KMS-11 (cell line): ENCODE measurements at regions not wholly inside any gene's neighbourhood (a gene's known extent, or its start where the extent isn't known, plus 50 kb on each side); places are given as distances from the start of the nearest gene placed in this dataset.

Experiments
- H2AFZ ChIP-seq: fragments of 200-600 bp; sonication (generic); 2 replicates; pipeline ENCODE4 v1.6.1; 2016; ENCODE audit warnings: antibody characterized with exemption, mixed run types, low read depth
- H3K27ac ChIP-seq: fragments of 200-600 bp; sonication (generic); 2 replicates; pipeline ENCODE4 v1.6.1; 2016; ENCODE audit warnings: mild to moderate bottlenecking, mixed run types
- H3K27me3 ChIP-seq: fragments of 200-600 bp; sonication (generic); 2 replicates; pipeline ENCODE4 v1.6.1; 2017; ENCODE audit warnings: mild to moderate bottlenecking, low read depth, mixed run types, moderate library complexity; ENCODE audit not compliant: insufficient read depth
- H3K36me3 ChIP-seq: fragments of 200-600 bp; sonication (generic); 2 replicates; pipeline ENCODE4 v1.6.1; 2017; ENCODE audit warnings: mild to moderate bottlenecking, mixed run types; ENCODE audit not compliant: insufficient read depth
- H3K4me1 ChIP-seq: fragments of 200-600 bp; sonication (generic); 2 replicates; pipeline ENCODE4 v1.6.1; 2016; ENCODE audit warnings: mild to moderate bottlenecking, low read depth, mixed run types; ENCODE audit not compliant: poor library complexity, severe bottlenecking
- H3K4me2 ChIP-seq: fragments of 200-600 bp; sonication (generic); 2 replicates; pipeline ENCODE4 v1.7.0; 2016; ENCODE audit warnings: mild to moderate bottlenecking, mixed run types
- H3K4me3 ChIP-seq: fragments of 200-600 bp; sonication (generic); IDR thresholded peaks from 2 replicates; pipeline ENCODE4 v1.6.1; 2017; ENCODE audit warnings: low read depth, low read length, mixed read lengths; ENCODE audit not compliant: insufficient read depth
- H3K79me2 ChIP-seq: fragments of 200-600 bp; sonication (generic); 2 replicates; pipeline ENCODE4 v1.6.1; 2016; ENCODE audit warnings: low read depth, mixed run types; ENCODE audit not compliant: insufficient read depth
- H3K9ac ChIP-seq: fragments of 200-600 bp; sonication (generic); 2 replicates; pipeline ENCODE4 v1.6.1; 2016; ENCODE audit warnings: mild to moderate bottlenecking, mixed run types
- H4K20me1 ChIP-seq: fragments of 200-600 bp; sonication (generic); 2 replicates; pipeline ENCODE4 v1.6.1; 2016; ENCODE audit warnings: mild to moderate bottlenecking, mixed run types; ENCODE audit not compliant: insufficient read depth
- TF ChIP-seq, protein P1 (sequence below): fragments of 200-600 bp; sonication (generic); conservative IDR thresholded peaks from 2 replicates; pipeline ENCODE4 v1.6.1; 2017; ENCODE audit warnings: low read depth, mild to moderate bottlenecking, antibody characterized with exemption, low read length, moderate library complexity, mixed read lengths

DNA sequence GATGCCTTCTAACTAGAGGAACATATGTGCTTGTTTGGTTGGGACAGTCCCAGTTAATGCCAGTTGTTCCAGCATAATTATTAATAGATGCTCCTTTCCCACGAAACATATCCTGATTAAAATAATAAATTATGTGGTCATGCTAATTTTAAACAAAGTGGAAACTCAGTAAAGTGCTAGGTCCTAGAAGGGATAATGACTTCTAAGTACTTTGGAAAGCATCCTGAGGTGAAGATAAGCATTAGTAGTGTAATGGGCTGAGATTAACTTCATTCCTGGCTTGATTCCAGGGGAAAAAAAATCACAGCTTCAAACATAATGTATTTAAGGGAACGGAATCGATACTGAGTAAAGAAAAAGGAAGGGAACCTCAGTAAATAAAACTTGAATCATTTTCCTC lies 213.7 kb upstream of the SNX2 start:
- H3K9ac ChIP-seq: no peak overlapping the region
- H3K4me2 ChIP-seq: no peak overlapping the region
- no peaks in the 10 kb centered on the region for H3K36me3 ChIP-seq
- H3K27ac ChIP-seq: no peak overlapping the region
- no peaks in the 10 kb centered on the region for H3K4me1 ChIP-seq
- TF ChIP-seq, protein P1, sequence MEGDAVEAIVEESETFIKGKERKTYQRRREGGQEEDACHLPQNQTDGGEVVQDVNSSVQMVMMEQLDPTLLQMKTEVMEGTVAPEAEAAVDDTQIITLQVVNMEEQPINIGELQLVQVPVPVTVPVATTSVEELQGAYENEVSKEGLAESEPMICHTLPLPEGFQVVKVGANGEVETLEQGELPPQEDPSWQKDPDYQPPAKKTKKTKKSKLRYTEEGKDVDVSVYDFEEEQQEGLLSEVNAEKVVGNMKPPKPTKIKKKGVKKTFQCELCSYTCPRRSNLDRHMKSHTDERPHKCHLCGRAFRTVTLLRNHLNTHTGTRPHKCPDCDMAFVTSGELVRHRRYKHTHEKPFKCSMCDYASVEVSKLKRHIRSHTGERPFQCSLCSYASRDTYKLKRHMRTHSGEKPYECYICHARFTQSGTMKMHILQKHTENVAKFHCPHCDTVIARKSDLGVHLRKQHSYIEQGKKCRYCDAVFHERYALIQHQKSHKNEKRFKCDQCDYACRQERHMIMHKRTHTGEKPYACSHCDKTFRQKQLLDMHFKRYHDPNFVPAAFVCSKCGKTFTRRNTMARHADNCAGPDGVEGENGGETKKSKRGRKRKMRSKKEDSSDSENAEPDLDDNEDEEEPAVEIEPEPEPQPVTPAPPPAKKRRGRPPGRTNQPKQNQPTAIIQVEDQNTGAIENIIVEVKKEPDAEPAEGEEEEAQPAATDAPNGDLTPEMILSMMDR: no peak
- H3K27me3 ChIP-seq: no peaks in the 10 kb centered on the region
- no peak overlapping the region for H3K4me3 ChIP-seq
- H2AFZ ChIP-seq: no peak overlapping the region
- H3K79me2 ChIP-seq: no peaks in the 10 kb centered on the region
- no peaks in the 10 kb centered on the region for H4K20me1 ChIP-seq

DNA sequence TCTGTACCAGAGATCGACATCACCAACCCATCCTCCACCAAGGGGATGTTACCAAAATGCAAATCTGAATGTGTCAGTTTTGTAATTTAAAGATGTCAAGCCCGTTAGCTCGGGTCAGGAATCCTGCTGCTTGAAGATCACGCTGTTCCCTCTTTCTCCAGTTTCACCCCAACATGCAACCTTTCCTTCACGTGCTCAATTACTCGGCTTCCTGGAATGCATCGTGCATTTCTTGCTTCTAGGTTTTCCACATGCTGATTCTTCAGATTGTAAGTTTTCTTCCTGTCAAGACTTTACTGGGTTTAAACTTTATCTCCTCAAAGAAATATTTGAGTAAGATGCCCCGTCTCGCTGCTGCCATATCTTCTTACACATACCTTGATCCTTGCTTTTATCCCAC lies 209.5 kb upstream of the SNX2 start:
- Histone ChIP-seq H3K36me3 (no peaks in the 10 kb centered on the region), H3K4me3 (no peak overlapping the region), H3K27ac (no peak overlapping the region), H3K4me2 (no peak overlapping the region), H3K27me3 (no peaks in the 10 kb centered on the region), H3K79me2 (no peaks in the 10 kb centered on the region), H3K4me1 (no peaks in the 10 kb centered on the region), H4K20me1 (no peaks in the 10 kb centered on the region), H2AFZ (no peak overlapping the region), H3K9ac (no peak overlapping the region)
- TF ChIP-seq, protein P1: no peak

DNA sequence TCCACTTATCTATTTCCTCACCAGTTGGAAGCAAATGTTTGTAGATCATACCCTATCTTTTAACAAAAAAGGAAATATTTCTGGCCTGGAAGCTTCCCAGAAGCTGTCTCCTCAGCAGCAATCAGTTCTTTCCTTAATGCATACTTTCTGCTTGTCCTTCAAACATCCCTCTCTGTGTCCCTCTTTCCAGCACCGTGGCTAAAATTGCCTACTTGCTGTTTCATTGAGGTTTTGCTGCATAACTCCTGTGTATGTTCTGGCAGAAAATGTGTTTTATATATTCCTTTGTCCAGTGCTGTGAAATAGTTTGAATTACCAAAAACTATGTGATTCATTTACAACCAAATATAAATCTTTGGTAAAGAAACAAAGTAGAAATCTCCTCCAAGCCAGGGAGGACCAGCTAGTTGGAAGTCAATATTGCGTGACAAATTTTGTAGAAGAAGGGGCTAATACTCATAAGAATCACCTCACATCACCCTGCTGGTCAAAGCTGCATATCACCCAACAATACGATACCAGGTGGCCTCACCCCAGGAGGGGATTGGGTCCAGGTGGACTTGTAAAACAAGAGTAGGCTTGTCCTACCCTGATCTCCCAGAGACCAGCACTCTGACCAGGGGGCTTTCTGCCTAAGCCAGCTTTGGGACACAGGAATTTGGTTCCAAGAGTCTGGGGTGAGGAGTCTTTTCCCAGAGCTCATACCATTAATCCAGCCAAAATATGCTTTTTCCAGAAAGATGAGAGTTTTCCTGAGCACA lies 198.4 kb upstream of the SNX2 start:
- no peak overlapping the region for H3K4me3 ChIP-seq
- no peak overlapping the region for H3K4me2 ChIP-seq
- no peaks in the 10 kb centered on the region for H3K36me3 ChIP-seq
- H2AFZ ChIP-seq: no peak overlapping the region
- H3K79me2 ChIP-seq: no peaks in the 10 kb centered on the region
- H4K20me1 ChIP-seq: no peaks in the 10 kb centered on the region
- TF ChIP-seq, protein P1: no peak
- no peaks in the 10 kb centered on the region for H3K27me3 ChIP-seq
- no peaks in the 10 kb centered on the region for H3K4me1 ChIP-seq
- no peak overlapping the region for H3K9ac ChIP-seq
- H3K27ac ChIP-seq: no peak overlapping the region

DNA sequence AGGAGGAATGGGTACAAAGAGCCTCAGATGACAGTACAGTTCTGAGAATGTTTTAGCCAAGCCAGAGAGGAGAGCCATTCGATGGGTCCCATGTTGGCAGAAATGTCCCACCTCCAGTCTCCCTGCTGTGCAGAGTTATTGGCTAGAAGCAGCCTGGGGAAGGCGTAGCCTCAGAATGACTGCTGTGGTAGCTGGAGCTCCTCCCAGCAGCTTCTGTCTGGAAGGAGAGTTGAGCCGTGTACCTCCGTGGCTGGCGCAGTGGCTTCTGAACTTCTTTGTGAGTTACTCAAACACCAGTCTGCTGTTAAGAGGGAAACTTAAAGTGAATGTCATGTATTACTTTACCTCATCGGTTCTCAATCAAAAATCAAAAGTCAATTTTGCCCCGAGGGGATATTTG lies 193.3 kb upstream of the SNX2 start:
- Histone ChIP-seq H3K4me1 (no peaks in the 10 kb centered on the region), H3K4me3 (no peak overlapping the region), H3K36me3 (no peaks in the 10 kb centered on the region), H3K9ac (no peak overlapping the region), H3K79me2 (no peaks in the 10 kb centered on the region), H3K4me2 (no peak overlapping the region), H3K27ac (no peak overlapping the region), H2AFZ (no peak overlapping the region), H4K20me1 (no peaks in the 10 kb centered on the region), H3K27me3 (no peaks in the 10 kb centered on the region)
- TF ChIP-seq, protein P1: no peak
